Endothelial cell of umbilical vein (primary cell): ENCODE measurements at regions not wholly inside any gene's neighbourhood (a gene's known extent, or its start where the extent isn't known, plus 50 kb on each side); places are given as distances from the start of the nearest gene placed in this dataset.

Experiments used
- BruUV-seq: library from RNA; stranded (reverse); fragments of 400-500 nt; replicated peaks from 2 replicates; lab custom pipeline; 2021; lab: Mats Ljungman, UMichigan
- CTCF ChIA-PET: fragments of 300-600, 350-600 bp; sonication (Branson Sonifier 250); formaldehyde crosslinking; loops from one replicate; lab custom pipeline; 2021; ENCODE audit warnings: antibody characterized with exemption, inconsistent platforms; lab: Charles Lee
- POLR2A ChIA-PET: fragments of 300-600, 350-600 bp; sonication (Branson Sonifier 250); formaldehyde crosslinking; loops from one replicate; lab custom pipeline; 2021; ENCODE audit warnings: antibody characterized with exemption, inconsistent platforms; lab: Charles Lee
- DNase-seq: peaks from one replicate; pipeline ENCODE4 v3.0.0-alpha.2; 2011; ENCODE audit warnings: low read depth, low spot score
- FAIRE-seq: peaks from 2 replicates; lab custom pipeline; 2011; peaks lifted over from hg19 to GRCh38; lab: Jason Lieb, UNC
- H2AFZ ChIP-seq: 2 replicates; pipeline ENCODE4 v1.6.0; 2012; ENCODE audit warnings: low read depth, low read length, control low read depth, inconsistent platforms
- H3K27ac ChIP-seq: 2 replicates; pipeline ENCODE4 v1.5.1; 2011; ENCODE audit warnings: low read depth, mild to moderate bottlenecking, control low read depth, low read length, moderate library complexity; ENCODE audit not compliant: insufficient read depth
- H3K27me3 ChIP-seq, 2 experiments: 2 replicates each; pipeline versions ENCODE4 v1.6.0 to v1.6.1; 2011; ENCODE audit warnings: low read length in 2 of 2, mixed read lengths in 1 of 2; ENCODE audit not compliant: control insufficient read depth in 2 of 2, insufficient read depth in 2 of 2
- H3K36me3 ChIP-seq, 2 experiments: 2 replicates in 1 of 2; 3 replicates in 1 of 2; pipeline ENCODE4 v1.5.1; 2011; ENCODE audit warnings: low read length in 2 of 2, mild to moderate bottlenecking in 1 of 2, moderate library complexity in 1 of 2; ENCODE audit not compliant: control insufficient read depth in 2 of 2, insufficient read depth in 2 of 2; ENCODE audit errors: extremely low read depth in 1 of 2
- H3K4me1 ChIP-seq: 3 replicates; pipeline ENCODE4 v1.5.1; 2011; ENCODE audit warnings: mild to moderate bottlenecking, low read length; ENCODE audit not compliant: control insufficient read depth, insufficient read depth; ENCODE audit errors: extremely low read depth
- H3K4me2 ChIP-seq: 2 replicates; pipeline ENCODE4 v1.6.1; 2011; ENCODE audit warnings: low read length, control low read depth, mixed read lengths; ENCODE audit not compliant: insufficient read depth
- H3K4me3 ChIP-seq, 3 experiments: fragments of 200-600 bp in 1 of 3; sonication (generic), shearing (Covaris generic) in 1 of 3; replicated peaks in 1 of 3; 2 replicates each; pipeline ENCODE4 v1.5.1; 2011 to 2016; ENCODE audit warnings: control low read depth in 3 of 3, low read length in 3 of 3, mild to moderate bottlenecking in 2 of 3, inconsistent platforms in 1 of 3, low read depth in 1 of 3, moderate library complexity in 1 of 3; ENCODE audit not compliant: insufficient read depth in 1 of 3
- H3K79me2 ChIP-seq: 2 replicates; pipeline ENCODE4 v1.6.0; 2012; ENCODE audit warnings: low read length, inconsistent platforms; ENCODE audit not compliant: control insufficient read depth, insufficient read depth
- H3K9ac ChIP-seq: replicated peaks from 2 replicates; pipeline ENCODE3; 2011; ENCODE audit warnings: low read length, control low read depth; ENCODE audit not compliant: insufficient read depth; ENCODE audit errors: extremely low read depth
- H3K9me1 ChIP-seq: replicated peaks from 3 replicates; pipeline ENCODE4 v1.6.0; 2011; ENCODE audit warnings: mild to moderate bottlenecking, low read length; ENCODE audit not compliant: control insufficient read depth, insufficient read depth; ENCODE audit errors: extremely low read depth
- H3K9me3 ChIP-seq: replicated peaks from 2 replicates; pipeline ENCODE4 v1.5.1; 2012; ENCODE audit warnings: low read length, inconsistent platforms; ENCODE audit not compliant: control insufficient read depth, insufficient read depth
- H4K20me1 ChIP-seq: replicated peaks from 2 replicates; pipeline ENCODE3; 2011; ENCODE audit warnings: mild to moderate bottlenecking, low read length; ENCODE audit not compliant: control insufficient read depth, insufficient read depth; ENCODE audit errors: extremely low read depth
- EZH2 ChIP-seq: IDR thresholded peaks from 2 replicates; pipeline ENCODE4 v1.6.1; 2012; ENCODE audit warnings: borderline replicate concordance, low read depth, mild to moderate bottlenecking, moderate library complexity, low read length, inconsistent platforms; ENCODE audit not compliant: severe bottlenecking
- FOS ChIP-seq: IDR thresholded peaks from 2 replicates; pipeline ENCODE4 v1.6.1; 2011; ENCODE audit warnings: mild to moderate bottlenecking, low read length, moderate library complexity, borderline replicate concordance; ENCODE audit not compliant: insufficient read depth
- GATA2 ChIP-seq: IDR thresholded peaks from 2 replicates; pipeline ENCODE4 v1.7.0; 2011; ENCODE audit warnings: low read depth, mild to moderate bottlenecking, moderate library complexity, mixed read lengths, low read length; ENCODE audit not compliant: insufficient read length, insufficient read depth
- JUN ChIP-seq: IDR thresholded peaks from 2 replicates; pipeline ENCODE4 v1.6.1; 2011; ENCODE audit warnings: borderline replicate concordance, low read depth; ENCODE audit not compliant: insufficient read length, insufficient read depth
- MAX ChIP-seq: IDR thresholded peaks from 2 replicates; pipeline ENCODE4 v1.6.1; 2011; ENCODE audit not compliant: insufficient read depth, insufficient read length
- MYC ChIP-seq: IDR thresholded peaks from one replicate; pipeline ENCODE4 v1.6.1; 2011; ENCODE audit warnings: mild to moderate bottlenecking, low read depth, low read length
- POLR2A ChIP-seq: IDR thresholded peaks from 2 replicates; pipeline ENCODE4 v1.6.1; 2012; ENCODE audit warnings: low read depth, mild to moderate bottlenecking, control low read depth, low read length
- POLR2AphosphoS5 ChIP-seq: IDR thresholded peaks from 2 replicates; pipeline ENCODE4 v1.6.1; 2012; ENCODE audit warnings: low read depth, mild to moderate bottlenecking, control low read depth, low read length, moderate library complexity; ENCODE audit not compliant: insufficient read depth
- dilution Hi-C: fragments of 300-500 bp; cut with MboI; formaldehyde crosslinking; loops from one replicate; pipeline ENCODE4 v1.15.0; 2019; ENCODE audit warnings: low sequenced_read_pairs; ENCODE audit not compliant: extremely low pct_ligation_motif_present
- intact Hi-C: fragments of 100-400 bp; cut with micrococcal nuclease; formaldehyde crosslinking; loops from one replicate; pipeline ENCODE4 v1.10.0; 2022
- TF ChIP-seq, protein P1 (sequence below), 2 donors: IDR thresholded peaks; 1 replicate in 1 of 2; 2 replicates in 1 of 2; pipeline ENCODE4 v1.5.1; 2011; ENCODE audit warnings: low read length in 2 of 2, mild to moderate bottlenecking in 2 of 2, moderate library complexity in 2 of 2, control low read depth in 1 of 2, inconsistent platforms in 1 of 2, low read depth in 1 of 2; ENCODE audit not compliant: insufficient read depth in 1 of 2; ENCODE audit errors: extremely low read depth in 1 of 2

GRCh38 chr14:80095623-80096022 lies 115.7 kb downstream of the DIO2 start:
- H3K27me3 ChIP-seq = no peaks in the 10 kb centered on the region
- no peak for FAIRE-seq
- CTCF ChIA-PET = no interaction called here

More at GRCh38 chr14:80095623-80096022, 115.7 kb downstream of the DIO2 start:
- Histone ChIP-seq H3K4me3 (no peak overlapping the region), H3K9me3 (no peaks in the 10 kb centered on the region), H4K20me1 (no peaks in the 10 kb centered on the region), H3K9me1 (no peaks in the 10 kb centered on the region), H2AFZ (no peak overlapping the region), H3K36me3 (no peaks in the 10 kb centered on the region), H3K4me2 (no peak overlapping the region), H3K79me2 (no peaks in the 10 kb centered on the region), H3K4me1 (no peaks in the 10 kb centered on the region), H3K27ac (no peak overlapping the region), H3K9ac (no peak overlapping the region)
- BruUV-seq = no TSS peak
- POLR2A ChIA-PET = no interaction called here
- dilution Hi-C loops = no loop called here
- intact Hi-C loops = no loop called here
- TF ChIP-seq JUN = no peak
- no peak for TF ChIP-seq POLR2A
- no peak for TF ChIP-seq GATA2
- TF ChIP-seq, protein P1, sequence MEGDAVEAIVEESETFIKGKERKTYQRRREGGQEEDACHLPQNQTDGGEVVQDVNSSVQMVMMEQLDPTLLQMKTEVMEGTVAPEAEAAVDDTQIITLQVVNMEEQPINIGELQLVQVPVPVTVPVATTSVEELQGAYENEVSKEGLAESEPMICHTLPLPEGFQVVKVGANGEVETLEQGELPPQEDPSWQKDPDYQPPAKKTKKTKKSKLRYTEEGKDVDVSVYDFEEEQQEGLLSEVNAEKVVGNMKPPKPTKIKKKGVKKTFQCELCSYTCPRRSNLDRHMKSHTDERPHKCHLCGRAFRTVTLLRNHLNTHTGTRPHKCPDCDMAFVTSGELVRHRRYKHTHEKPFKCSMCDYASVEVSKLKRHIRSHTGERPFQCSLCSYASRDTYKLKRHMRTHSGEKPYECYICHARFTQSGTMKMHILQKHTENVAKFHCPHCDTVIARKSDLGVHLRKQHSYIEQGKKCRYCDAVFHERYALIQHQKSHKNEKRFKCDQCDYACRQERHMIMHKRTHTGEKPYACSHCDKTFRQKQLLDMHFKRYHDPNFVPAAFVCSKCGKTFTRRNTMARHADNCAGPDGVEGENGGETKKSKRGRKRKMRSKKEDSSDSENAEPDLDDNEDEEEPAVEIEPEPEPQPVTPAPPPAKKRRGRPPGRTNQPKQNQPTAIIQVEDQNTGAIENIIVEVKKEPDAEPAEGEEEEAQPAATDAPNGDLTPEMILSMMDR (IDR thresholded peaks at IDR 0.05; ENCODE audit: extremely low read depth in 1 of 2, insufficient read depth in 1 of 2, low read depth in 1 of 2, low read length in 2 of 2) = no peak
- no peak for TF ChIP-seq FOS
- no peak for TF ChIP-seq MAX
- TF ChIP-seq POLR2AphosphoS5 = no peak
- TF ChIP-seq EZH2 = no peak
- no peak for TF ChIP-seq MYC
- no peak for DNase-seq
